WTC11 (cell line): ENCODE measurements at regions not wholly inside any gene's neighbourhood (a gene's known extent, or its start where the extent isn't known, plus 50 kb on each side); places are given as distances from the start of the nearest gene placed in this dataset.

Source experiments
- ATF1 ChIP-seq: sonication (generic); formaldehyde crosslinking; IDR thresholded peaks from 2 replicates; pipeline ENCODE4 v1.8.1; 2023; ENCODE audit warnings: mild to moderate bottlenecking, moderate library complexity, missing genetic modification reagents
- CBFB ChIP-seq: sonication (generic); formaldehyde crosslinking; IDR thresholded peaks from 2 replicates; pipeline ENCODE4 v1.8.1; 2022; ENCODE audit warnings: mild to moderate bottlenecking, low read depth, missing genetic modification reagents
- JAZF1 ChIP-seq: fragments of 250-450 bp; sonication (Bioruptor Pico); IDR thresholded peaks from 2 replicates; pipeline ENCODE4 v1.9.0; 2021; ENCODE audit warnings: moderate library complexity, mild to moderate bottlenecking, inconsistent platforms
- NFYB ChIP-seq: sonication (generic); formaldehyde crosslinking; conservative IDR thresholded peaks from 2 replicates; pipeline ENCODE4 v1.8.0; 2022; ENCODE audit warnings: low read depth, missing genetic modification reagents
- SOX15 ChIP-seq: fragments of 250-450 bp; sonication (Bioruptor Pico); IDR thresholded peaks from 2 replicates; pipeline ENCODE4 v1.9.0; 2021; ENCODE audit warnings: mild to moderate bottlenecking
- ZNF416 ChIP-seq: fragments of 250-450 bp; sonication (Bioruptor Pico); IDR thresholded peaks from 2 replicates; pipeline ENCODE4 v1.9.0; 2021; ENCODE audit warnings: mild to moderate bottlenecking, inconsistent platforms
- TF ChIP-seq, protein P1 (sequence below): fragments of 200-600 bp; IDR thresholded peaks from 2 replicates; pipeline ENCODE4 v1.8.0; 2022; ENCODE audit warnings: antibody characterized with exemption
- TF ChIP-seq, protein P2 (sequence below): sonication (generic); formaldehyde crosslinking; IDR thresholded peaks from 2 replicates; pipeline ENCODE4 v1.8.1; 2023; ENCODE audit warnings: mild to moderate bottlenecking, missing genetic modification reagents, moderate library complexity
- TF ChIP-seq, protein P3 (sequence below): sonication (generic); formaldehyde crosslinking; IDR thresholded peaks from 2 replicates; pipeline ENCODE4 v1.8.0; 2022; ENCODE audit warnings: mild to moderate bottlenecking, missing genetic modification reagents
- TF ChIP-seq, protein P4 (sequence below): sonication (generic); formaldehyde crosslinking; IDR thresholded peaks from 2 replicates; pipeline ENCODE4 v1.8.1; 2023; ENCODE audit warnings: mild to moderate bottlenecking, moderate library complexity, missing genetic modification reagents

DNA sequence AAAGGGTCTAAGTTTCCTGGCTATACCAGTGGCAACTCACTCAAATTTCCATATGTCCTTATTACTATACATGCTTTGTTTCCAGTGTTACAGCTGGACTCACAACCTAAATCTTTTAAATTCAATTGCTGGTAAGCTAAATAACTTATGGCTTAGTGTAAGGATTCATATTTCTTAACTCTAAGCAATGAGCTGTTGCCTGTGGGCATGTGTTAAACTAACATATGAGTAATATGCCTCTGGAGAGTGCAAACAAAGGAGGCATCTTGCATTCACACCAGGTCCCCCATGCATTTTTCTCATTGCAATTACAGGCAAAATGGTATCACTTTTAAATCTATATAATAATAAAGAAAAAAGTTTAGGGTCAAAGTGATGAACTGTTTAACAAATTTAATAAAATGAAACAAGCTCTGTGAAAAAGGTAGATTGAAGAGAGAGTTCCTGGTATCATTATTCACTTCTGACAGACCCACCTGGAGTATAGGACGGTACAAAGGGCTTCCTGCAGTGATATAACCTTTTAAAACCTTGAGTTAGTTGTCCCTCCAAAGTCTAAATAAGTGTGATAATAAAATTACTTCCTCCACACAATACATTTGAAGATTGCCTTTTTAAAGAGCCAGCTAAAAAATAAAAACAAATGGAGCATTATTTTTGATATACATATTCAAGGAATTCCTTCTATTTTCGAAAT, 57.6 kb upstream of the HMGCLL1 start:
- TF ChIP-seq, protein P1, sequence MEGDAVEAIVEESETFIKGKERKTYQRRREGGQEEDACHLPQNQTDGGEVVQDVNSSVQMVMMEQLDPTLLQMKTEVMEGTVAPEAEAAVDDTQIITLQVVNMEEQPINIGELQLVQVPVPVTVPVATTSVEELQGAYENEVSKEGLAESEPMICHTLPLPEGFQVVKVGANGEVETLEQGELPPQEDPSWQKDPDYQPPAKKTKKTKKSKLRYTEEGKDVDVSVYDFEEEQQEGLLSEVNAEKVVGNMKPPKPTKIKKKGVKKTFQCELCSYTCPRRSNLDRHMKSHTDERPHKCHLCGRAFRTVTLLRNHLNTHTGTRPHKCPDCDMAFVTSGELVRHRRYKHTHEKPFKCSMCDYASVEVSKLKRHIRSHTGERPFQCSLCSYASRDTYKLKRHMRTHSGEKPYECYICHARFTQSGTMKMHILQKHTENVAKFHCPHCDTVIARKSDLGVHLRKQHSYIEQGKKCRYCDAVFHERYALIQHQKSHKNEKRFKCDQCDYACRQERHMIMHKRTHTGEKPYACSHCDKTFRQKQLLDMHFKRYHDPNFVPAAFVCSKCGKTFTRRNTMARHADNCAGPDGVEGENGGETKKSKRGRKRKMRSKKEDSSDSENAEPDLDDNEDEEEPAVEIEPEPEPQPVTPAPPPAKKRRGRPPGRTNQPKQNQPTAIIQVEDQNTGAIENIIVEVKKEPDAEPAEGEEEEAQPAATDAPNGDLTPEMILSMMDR = no peak
- TF ChIP-seq CBFB (CRISPR knock-in tag) (no peak), ATF1 (no peak), JAZF1 (CRISPR knock-in tag) (no peak), ZNF416 (CRISPR knock-in tag) (no peak), NFYB (CRISPR knock-in tag) (no peak), SOX15 (CRISPR knock-in tag) (no peak)
- TF ChIP-seq, protein P2, sequence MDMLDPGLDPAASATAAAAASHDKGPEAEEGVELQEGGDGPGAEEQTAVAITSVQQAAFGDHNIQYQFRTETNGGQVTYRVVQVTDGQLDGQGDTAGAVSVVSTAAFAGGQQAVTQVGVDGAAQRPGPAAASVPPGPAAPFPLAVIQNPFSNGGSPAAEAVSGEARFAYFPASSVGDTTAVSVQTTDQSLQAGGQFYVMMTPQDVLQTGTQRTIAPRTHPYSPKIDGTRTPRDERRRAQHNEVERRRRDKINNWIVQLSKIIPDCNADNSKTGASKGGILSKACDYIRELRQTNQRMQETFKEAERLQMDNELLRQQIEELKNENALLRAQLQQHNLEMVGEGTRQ (CRISPR knock-in tag) = no peak
- TF ChIP-seq, protein P3, sequence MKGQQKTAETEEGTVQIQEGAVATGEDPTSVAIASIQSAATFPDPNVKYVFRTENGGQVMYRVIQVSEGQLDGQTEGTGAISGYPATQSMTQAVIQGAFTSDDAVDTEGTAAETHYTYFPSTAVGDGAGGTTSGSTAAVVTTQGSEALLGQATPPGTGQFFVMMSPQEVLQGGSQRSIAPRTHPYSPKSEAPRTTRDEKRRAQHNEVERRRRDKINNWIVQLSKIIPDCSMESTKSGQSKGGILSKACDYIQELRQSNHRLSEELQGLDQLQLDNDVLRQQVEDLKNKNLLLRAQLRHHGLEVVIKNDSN (CRISPR knock-in tag) = no peak
- TF ChIP-seq, protein P4, sequence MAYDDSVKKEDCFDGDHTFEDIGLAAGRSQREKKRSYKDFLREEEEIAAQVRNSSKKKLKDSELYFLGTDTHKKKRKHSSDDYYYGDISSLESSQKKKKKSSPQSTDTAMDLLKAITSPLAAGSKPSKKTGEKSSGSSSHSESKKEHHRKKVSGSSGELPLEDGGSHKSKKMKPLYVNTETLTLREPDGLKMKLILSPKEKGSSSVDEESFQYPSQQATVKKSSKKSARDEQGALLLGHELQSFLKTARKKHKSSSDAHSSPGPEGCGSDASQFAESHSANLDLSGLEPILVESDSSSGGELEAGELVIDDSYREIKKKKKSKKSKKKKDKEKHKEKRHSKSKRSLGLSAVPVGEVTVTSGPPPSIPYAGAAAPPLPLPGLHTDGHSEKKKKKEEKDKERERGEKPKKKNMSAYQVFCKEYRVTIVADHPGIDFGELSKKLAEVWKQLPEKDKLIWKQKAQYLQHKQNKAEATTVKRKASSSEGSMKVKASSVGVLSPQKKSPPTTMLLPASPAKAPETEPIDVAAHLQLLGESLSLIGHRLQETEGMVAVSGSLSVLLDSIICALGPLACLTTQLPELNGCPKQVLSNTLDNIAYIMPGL (CRISPR knock-in tag) = no peak
